ENCODE measurements at regions not wholly inside any gene's neighbourhood (a gene's known extent, or its start where the extent isn't known, plus 50 kb on each side); places are given as distances from the start of the nearest gene placed in this dataset.

DNA sequence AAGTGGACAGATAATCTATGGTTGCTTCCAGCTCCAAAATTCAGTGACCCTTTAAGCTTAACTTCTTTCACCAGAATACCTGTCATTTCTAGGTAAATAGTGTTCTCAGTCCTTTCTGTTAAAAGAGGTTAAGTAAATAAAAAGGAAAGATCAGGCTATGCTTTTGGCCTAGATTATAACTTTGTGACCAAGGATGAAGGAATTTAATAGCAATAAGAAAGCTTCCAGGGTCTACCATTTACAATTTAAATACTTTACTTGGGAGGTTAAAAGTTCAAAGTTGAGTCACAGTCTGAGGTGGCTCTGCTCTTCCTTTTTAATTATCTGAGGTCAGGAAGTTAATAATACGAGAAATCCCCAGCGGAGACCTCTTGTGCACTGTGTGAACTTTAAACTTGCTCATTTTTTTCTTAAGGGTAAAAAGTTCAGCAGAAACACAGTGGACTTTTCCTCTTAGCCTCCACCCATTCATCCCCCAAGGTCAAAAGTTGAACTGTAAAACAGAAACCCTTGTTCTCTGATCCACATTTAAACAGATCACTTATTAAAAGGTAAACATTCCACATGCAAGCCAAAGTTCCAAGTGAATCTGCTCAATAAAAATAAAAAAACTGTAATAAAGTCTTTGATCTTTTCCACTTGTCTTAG is 187.1 kb downstream of the NRIP1 start:
- no peak for TF ChIP-seq EZH2 (IDR thresholded peaks at IDR 0.05; ENCODE audit: low read depth)
- TF ChIP-seq, protein P1, sequence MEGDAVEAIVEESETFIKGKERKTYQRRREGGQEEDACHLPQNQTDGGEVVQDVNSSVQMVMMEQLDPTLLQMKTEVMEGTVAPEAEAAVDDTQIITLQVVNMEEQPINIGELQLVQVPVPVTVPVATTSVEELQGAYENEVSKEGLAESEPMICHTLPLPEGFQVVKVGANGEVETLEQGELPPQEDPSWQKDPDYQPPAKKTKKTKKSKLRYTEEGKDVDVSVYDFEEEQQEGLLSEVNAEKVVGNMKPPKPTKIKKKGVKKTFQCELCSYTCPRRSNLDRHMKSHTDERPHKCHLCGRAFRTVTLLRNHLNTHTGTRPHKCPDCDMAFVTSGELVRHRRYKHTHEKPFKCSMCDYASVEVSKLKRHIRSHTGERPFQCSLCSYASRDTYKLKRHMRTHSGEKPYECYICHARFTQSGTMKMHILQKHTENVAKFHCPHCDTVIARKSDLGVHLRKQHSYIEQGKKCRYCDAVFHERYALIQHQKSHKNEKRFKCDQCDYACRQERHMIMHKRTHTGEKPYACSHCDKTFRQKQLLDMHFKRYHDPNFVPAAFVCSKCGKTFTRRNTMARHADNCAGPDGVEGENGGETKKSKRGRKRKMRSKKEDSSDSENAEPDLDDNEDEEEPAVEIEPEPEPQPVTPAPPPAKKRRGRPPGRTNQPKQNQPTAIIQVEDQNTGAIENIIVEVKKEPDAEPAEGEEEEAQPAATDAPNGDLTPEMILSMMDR (conservative IDR thresholded peaks at IDR 0.05), result no peak
